GM18520 (cell line): ENCODE measurements at regions not wholly inside any gene's neighbourhood (a gene's known extent, or its start where the extent isn't known, plus 50 kb on each side); places are given as distances from the start of the nearest gene placed in this dataset.

Experiments
- ATAC-seq: cut with Tn5 transposase; IDR thresholded peaks from one replicate; pipeline ENCODE4 v1.9.1; 2021; ENCODE audit not compliant: unreplicated experiment

GRCh38 chr1:68551459-68551858 lies 54.6 kb upstream of the DEPDC1 start:
- no peak for ATAC-seq

- peak; percentile 63 for ATAC-seq
These were observed 61.6 kb upstream of the DEPDC1 start for GRCh38 chr1:68558321-68559026.

- ATAC-seq, result no peak
These were observed 69.0 kb upstream of the DEPDC1 start for GRCh38 chr1:68565923-68566322.

- ATAC-seq, result no peak
These were observed 74.0 kb upstream of the DEPDC1 start for GRCh38 chr1:68570871-68571270.

- ATAC-seq, result no peak
These were observed 74.8 kb upstream of the DEPDC1 start for GRCh38 chr1:68571454-68572235.

- ATAC-seq, result no peak
These were observed 88.5 kb upstream of the DEPDC1 start for GRCh38 chr1:68585351-68585750.

GRCh38 chr1:68586766-68587165 lies 89.9 kb upstream of the DEPDC1 start:
- ATAC-seq, result no peak

- no peak for ATAC-seq
These were observed 91.4 kb upstream of the DEPDC1 start for GRCh38 chr1:68588304-68588703.

GRCh38 chr1:68590473-68590872 lies 93.6 kb upstream of the DEPDC1 start:
- ATAC-seq, result no peak

GRCh38 chr1:68594851-68595250 lies 98.0 kb upstream of the DEPDC1 start:
- ATAC-seq, result no peak

- no peak for ATAC-seq
These were observed 103.3 kb upstream of the DEPDC1 start for GRCh38 chr1:68600049-68600661.

- no peak for ATAC-seq
These were observed 111.4 kb upstream of the DEPDC1 start for GRCh38 chr1:68608289-68608688.

GRCh38 chr1:68615312-68615711 lies 118.4 kb upstream of the DEPDC1 start:
- ATAC-seq, result no peak

- no peak for ATAC-seq
These were observed 121.1 kb upstream of the DEPDC1 start for GRCh38 chr1:68617942-68618341.

GRCh38 chr1:68620571-68620970 lies 123.7 kb upstream of the DEPDC1 start:
- no peak for ATAC-seq

- ATAC-seq, result no peak
These were observed 126.8 kb upstream of the DEPDC1 start for GRCh38 chr1:68623700-68624099.

- ATAC-seq, result no peak
These were observed 127.4 kb upstream of the DEPDC1 start for GRCh38 chr1:68624233-68624632.

- ATAC-seq, result no peak
These were observed 128.7 kb upstream of the DEPDC1 start for GRCh38 chr1:68625624-68626023.

- ATAC-seq, result no peak
These were observed 136.4 kb upstream of the DEPDC1 start for GRCh38 chr1:68633141-68633919.

GRCh38 chr1:68644504-68644903 lies 147.6 kb upstream of the DEPDC1 start:
- ATAC-seq, result no peak

- no peak for ATAC-seq
These were observed 154.2 kb upstream of the DEPDC1 start for GRCh38 chr1:68651115-68651514.
